ENCODE measurements at regions not wholly inside any gene's neighbourhood (a gene's known extent, or its start where the extent isn't known, plus 50 kb on each side); places are given as distances from the start of the nearest gene placed in this dataset.

DNA sequence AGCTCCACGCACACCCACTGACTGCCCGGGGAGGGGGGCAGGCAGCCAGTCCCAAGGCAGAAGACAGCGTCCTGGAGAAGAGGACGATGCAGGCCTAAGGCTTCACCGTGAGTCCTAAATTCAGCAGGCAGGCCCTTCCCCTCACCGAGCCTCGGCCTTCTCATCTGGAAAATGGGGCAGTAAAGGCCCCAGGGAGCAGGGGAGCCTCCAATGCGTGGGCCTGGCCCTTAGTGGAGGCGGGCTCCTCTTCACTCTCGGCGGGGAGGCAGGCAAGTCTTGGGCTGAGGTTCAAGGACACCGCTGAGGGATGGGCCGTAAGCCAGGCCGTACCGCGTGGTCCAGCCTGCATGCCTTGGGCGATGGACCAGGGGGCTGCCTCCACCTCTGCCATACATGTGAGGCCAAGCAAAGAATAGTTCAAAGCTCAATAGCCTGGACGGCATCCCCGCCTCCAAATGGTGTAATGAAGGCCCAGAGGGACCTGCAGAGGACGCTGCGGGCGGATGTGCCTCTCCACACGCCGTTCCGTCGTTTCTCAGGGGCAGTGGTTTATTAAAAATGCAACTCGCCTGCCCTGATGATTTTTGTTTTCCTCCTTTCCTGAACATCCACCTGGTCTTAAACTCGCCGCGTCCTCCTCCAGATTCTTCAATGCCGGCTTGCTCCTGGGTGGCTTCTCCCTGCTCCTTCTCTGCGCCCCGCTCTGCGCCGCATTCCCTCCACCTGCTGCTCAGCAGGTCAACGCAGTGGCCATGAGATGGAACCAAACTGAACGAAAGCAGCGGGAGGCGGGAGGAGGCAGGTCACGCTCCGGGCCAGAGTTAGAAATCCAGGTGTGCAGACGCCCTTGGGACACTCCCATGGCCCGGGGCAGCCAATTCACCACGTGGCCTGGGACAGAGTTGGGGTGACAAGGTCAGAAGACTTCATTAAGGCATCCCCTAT lies 627.8 kb downstream of the TBC1D22A start:
- Histone ChIP-seq H3K36me3 (ENCODE audit: control insufficient read depth in 2 of 2, insufficient read depth in 1 of 2, low read length in 2 of 2) (no peaks in the 10 kb centered on the region), H3K4me1 (ENCODE audit: control insufficient read depth, insufficient read depth, low read length) (no peaks in the 10 kb centered on the region), H3K9me3 (ENCODE audit: control insufficient read depth, insufficient read depth, low read depth, low read length) (no peaks in the 10 kb centered on the region), H3K4me3 (ENCODE audit: low read depth, low read length) (no peak overlapping the region), H3K27ac (ENCODE audit: extremely low read depth, low read depth, low read length) (no peak overlapping the region)
- no peak for TF ChIP-seq ZBTB7A (tag by site-specific recombination; IDR thresholded peaks at IDR 0.05; ENCODE audit: low read depth)
- no peak for TF ChIP-seq ZIC2 (tag by site-specific recombination; IDR thresholded peaks at IDR 0.05)
- no peak for TF ChIP-seq REST (tag by site-specific recombination; IDR thresholded peaks at IDR 0.05)
- no peak for TF ChIP-seq TRIM28 (IDR thresholded peaks at IDR 0.05; ENCODE audit: borderline replicate concordance, low read length)
- TF ChIP-seq ZNF530 (tag by site-specific recombination; IDR thresholded peaks at IDR 0.05; ENCODE audit: low read depth) = no peak
- no peak for TF ChIP-seq ZNF645 (tag by site-specific recombination; IDR thresholded peaks at IDR 0.05)
- TF ChIP-seq ZNF701 (tag by site-specific recombination; IDR thresholded peaks at IDR 0.05) = no peak
- no peak for TF ChIP-seq HIC1 (tag by site-specific recombination; IDR thresholded peaks at IDR 0.05)
- TF ChIP-seq ZNF114 (tag by site-specific recombination; IDR thresholded peaks at IDR 0.05) = no peak
- no peak for TF ChIP-seq PRDM6 (tag by site-specific recombination; IDR thresholded peaks at IDR 0.05)
- POLR2A ChIA-PET = no interaction called here
- CTCF ChIA-PET = interaction anchor here (0.6 to 0.8 kb wide), 3 partner anchors 18 to 591 kb away, joined by 3 read pairs; no protein-coding TSS in a partner anchor

DNA sequence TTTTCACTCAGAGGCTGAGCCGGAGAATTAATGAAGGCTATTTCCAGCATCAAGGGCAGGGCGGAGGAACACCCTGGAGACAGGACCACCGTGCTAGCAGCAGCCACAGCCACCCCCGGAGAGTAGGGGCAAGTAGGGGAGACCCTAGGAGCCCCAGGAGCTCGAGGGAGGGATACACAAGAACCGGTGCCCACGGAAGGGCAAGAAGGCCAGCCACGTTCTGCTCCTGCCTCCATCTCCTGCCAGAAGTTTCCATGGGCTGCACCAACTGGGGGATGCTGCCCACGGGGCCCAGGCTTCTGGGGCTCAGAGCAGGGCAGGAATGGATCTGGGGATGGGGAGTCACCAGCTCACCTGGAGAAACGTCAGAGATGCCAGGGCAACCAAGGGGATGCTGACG lies 626.8 kb downstream of the TBC1D22A start:
- no peak overlapping the region for H3K4me3 ChIP-seq (ENCODE audit: low read depth, low read length)
- no peaks in the 10 kb centered on the region for H3K4me1 ChIP-seq (ENCODE audit: control insufficient read depth, insufficient read depth, low read length)
- no peak overlapping the region for H3K27ac ChIP-seq (ENCODE audit: extremely low read depth, low read depth, low read length)
- TF ChIP-seq ZNF510 (tag by site-specific recombination; IDR thresholded peaks at IDR 0.05; ENCODE audit: insufficient replicate concordance) (no peak), ZNF248 (tag by site-specific recombination; IDR thresholded peaks at IDR 0.05) (no peak), SETDB1 (IDR thresholded peaks at IDR 0.05; ENCODE audit: insufficient read length, low read length) (no peak), ZBTB1 (tag by site-specific recombination; IDR thresholded peaks at IDR 0.05) (no peak), ZNF600 (tag by site-specific recombination; IDR thresholded peaks at IDR 0.05) (no peak)
- ChIA-PET CTCF (interaction anchor here (0.7 to 0.8 kb wide), 2 partner anchors 19 to 232 kb away, joined by 3 read pairs; no protein-coding TSS in a partner anchor), POLR2A (no interaction called here)
- H3K36me3 ChIP-seq (ENCODE audit: control insufficient read depth in 2 of 2, insufficient read depth in 1 of 2, low read length in 2 of 2) = no peaks in the 10 kb centered on the region
- no peaks in the 10 kb centered on the region for H3K9me3 ChIP-seq (ENCODE audit: control insufficient read depth, insufficient read depth, low read depth, low read length)
